ENCODE measurements at regions not wholly inside any gene's neighbourhood (a gene's known extent, or its start where the extent isn't known, plus 50 kb on each side); places are given as distances from the start of the nearest gene placed in this dataset.
A peak's percentile ranks its signal among the peaks of the same experiment; 100 is the strongest.

GRCh38 chr5:67483453-67484030 is 286.9 kb upstream of the CD180 start:
- Histone ChIP-seq H3K9ac (ENCODE audit: control insufficient read depth, extremely low read depth, insufficient read depth, low read length) (no peak overlapping the region), H4K20me1 (ENCODE audit: control insufficient read depth, extremely low read depth, insufficient read depth, low read length) (no peaks in the 10 kb centered on the region), H2AFZ (ENCODE audit: control insufficient read depth, low read length) (no peak overlapping the region), H3K4me3 (ENCODE audit: control insufficient read depth in 2 of 3, extremely low read depth in 1 of 3, insufficient read depth in 2 of 3, low read depth in 1 of 3, low read length in 3 of 3) (no peak overlapping the region), H3K27ac (ENCODE audit: control insufficient read depth, insufficient read depth, low read length) (no peak overlapping the region), H3K9me3 (ENCODE audit: control insufficient read depth, low read depth, low read length) (no peaks in the 10 kb centered on the region), H3K36me3 (ENCODE audit: control insufficient read depth in 2 of 2, extremely low read depth in 1 of 2, insufficient read depth in 2 of 2, low read length in 2 of 2) (no peaks in the 10 kb centered on the region), H3K27me3 (ENCODE audit: control insufficient read depth, extremely low read depth, insufficient read depth, low read length) (no peaks in the 10 kb centered on the region), H3K4me1 (ENCODE audit: control insufficient read depth, extremely low read depth, insufficient read depth, low read length) (no peaks in the 10 kb centered on the region), H3K9me1 (ENCODE audit: control insufficient read depth, extremely low read depth, insufficient read depth, low read length) (no peaks in the 10 kb centered on the region), H3K79me2 (ENCODE audit: control insufficient read depth, insufficient read depth, low read length) (no peaks in the 10 kb centered on the region), H3K4me2 (ENCODE audit: control insufficient read depth, extremely low read depth, insufficient read depth, low read depth, low read length) (no peak overlapping the region)
- no peak for TF ChIP-seq CTCF (optimal IDR thresholded peaks at IDR 0.05 in 1 of 3, IDR thresholded peaks at IDR 0.05 in 1 of 3, conservative IDR thresholded peaks at IDR 0.05 in 1 of 3; ENCODE audit: extremely low read depth in 1 of 3, insufficient read depth in 2 of 3, low read length in 3 of 3)
- no peak for TF ChIP-seq EZH2 (IDR thresholded peaks at IDR 0.05; ENCODE audit: low read length)
- DNase-seq (ENCODE audit: low read depth, low spot score): no peak
- FAIRE-seq: no peak
- dilution Hi-C loops (cut with MboI; ENCODE audit: extremely low pct_ligation_motif_present, low sequenced_read_pairs): no loop called here

- Histone ChIP-seq H3K9me3 (ENCODE audit: control insufficient read depth, low read depth, low read length) (no peaks in the 10 kb centered on the region), H3K9me1 (ENCODE audit: control insufficient read depth, extremely low read depth, insufficient read depth, low read length) (no peaks in the 10 kb centered on the region), H2AFZ (ENCODE audit: control insufficient read depth, low read length) (no peak overlapping the region), H3K4me2 (ENCODE audit: control insufficient read depth, extremely low read depth, insufficient read depth, low read depth, low read length) (no peak overlapping the region), H4K20me1 (ENCODE audit: control insufficient read depth, extremely low read depth, insufficient read depth, low read length) (no peaks in the 10 kb centered on the region), H3K27me3 (ENCODE audit: control insufficient read depth, extremely low read depth, insufficient read depth, low read length) (no peaks in the 10 kb centered on the region), H3K79me2 (ENCODE audit: control insufficient read depth, insufficient read depth, low read length) (no peaks in the 10 kb centered on the region), H3K9ac (ENCODE audit: control insufficient read depth, extremely low read depth, insufficient read depth, low read length) (no peak overlapping the region), H3K4me1 (ENCODE audit: control insufficient read depth, extremely low read depth, insufficient read depth, low read length) (peaks cover 2% of the 10 kb centered on the region), H3K4me3 (ENCODE audit: control insufficient read depth in 2 of 3, extremely low read depth in 1 of 3, insufficient read depth in 2 of 3, low read depth in 1 of 3, low read length in 3 of 3) (no peak overlapping the region), H3K27ac (ENCODE audit: control insufficient read depth, insufficient read depth, low read length) (no peak overlapping the region), H3K36me3 (ENCODE audit: control insufficient read depth in 2 of 2, extremely low read depth in 1 of 2, insufficient read depth in 2 of 2, low read length in 2 of 2) (no peaks in the 10 kb centered on the region)
- dilution Hi-C loops (cut with MboI; ENCODE audit: extremely low pct_ligation_motif_present, low sequenced_read_pairs): no loop called here
- TF ChIP-seq EZH2 (IDR thresholded peaks at IDR 0.05; ENCODE audit: low read length) (no peak), CTCF (optimal IDR thresholded peaks at IDR 0.05 in 1 of 3, IDR thresholded peaks at IDR 0.05 in 1 of 3, conservative IDR thresholded peaks at IDR 0.05 in 1 of 3; ENCODE audit: extremely low read depth in 1 of 3, insufficient read depth in 2 of 3, low read length in 3 of 3) (no peak)
- DNase-seq (ENCODE audit: low read depth, low spot score) (no peak), FAIRE-seq (peak; percentile 48)
Observed at GRCh38 chr5:67481362-67481761, 284.8 kb upstream of the CD180 start.
